ENCODE measurements at regions not wholly inside any gene's neighbourhood (a gene's known extent, or its start where the extent isn't known, plus 50 kb on each side); places are given as distances from the start of the nearest gene placed in this dataset.

- Histone ChIP-seq H2BK12ac (ENCODE audit: low read depth, low read length) (no peak overlapping the region), H4K20me1 (replicated peaks in 1 of 2; ENCODE audit: control insufficient read depth in 1 of 2, insufficient read depth in 2 of 2, low read length in 2 of 2) (no peaks in the 10 kb centered on the region), H3K4me1 (replicated peaks in 1 of 4; ENCODE audit: control insufficient read depth in 3 of 4, insufficient read depth in 4 of 4, low read length in 3 of 4) (peaks cover 0 to 4% (median 0%) of the 10 kb centered on the region in 4 experiments; a peak in 1 of 7 replicates), H2AK5ac (ENCODE audit: low read depth, low read length) (no peak overlapping the region), H3K18ac (ENCODE audit: extremely low read depth, low read length) (no peak overlapping the region), H3K9ac (replicated peaks in 1 of 4; ENCODE audit: extremely low read depth in 1 of 4, low read depth in 3 of 4, low read length in 3 of 4) (no peak overlapping the region), H3K79me1 (ENCODE audit: low read depth, low read length) (no peaks in the 10 kb centered on the region), H4K91ac (replicated peaks; ENCODE audit: insufficient read length, low read length) (no peak overlapping the region), H3K79me2 (ENCODE audit: control insufficient read depth in 1 of 2, insufficient read depth in 2 of 2, low read length in 2 of 2) (no peaks in the 10 kb centered on the region), H3K23me2 (ENCODE audit: low read depth, low read length) (no peaks in the 10 kb centered on the region), H3K27me3 (replicated peaks in 1 of 4; ENCODE audit: control insufficient read depth in 3 of 4, extremely low read depth in 1 of 4, insufficient read depth in 3 of 4, low read length in 3 of 4) (no peaks in the 10 kb centered on the region), H2BK5ac (ENCODE audit: low read depth, low read length) (no peak overlapping the region), H4K5ac (ENCODE audit: insufficient read length, low read depth, low read length) (no peak overlapping the region), H3K36me3 (ENCODE audit: control insufficient read depth in 2 of 4, insufficient read depth in 4 of 4, low read length in 3 of 4) (no peaks in the 10 kb centered on the region), H2BK15ac (ENCODE audit: low read length) (no peak overlapping the region), H3K27ac (ENCODE audit: low read depth, low read length) (no peak overlapping the region), H3K9me3 (ENCODE audit: insufficient read depth in 2 of 2, low read depth in 1 of 2, low read length in 1 of 2) (no peaks in the 10 kb centered on the region), H3K4me3 (ENCODE audit: extremely low read depth in 1 of 4, insufficient read depth in 2 of 4, low read depth in 3 of 4, low read length in 4 of 4) (no peak overlapping the region), H2AFZ (ENCODE audit: low read length) (no peak overlapping the region), H2BK20ac (ENCODE audit: low read length) (no peak overlapping the region), H3K23ac (ENCODE audit: insufficient read length) (no peak overlapping the region), H4K8ac (ENCODE audit: extremely low read depth, insufficient read depth, low read length) (no peak overlapping the region), H3K4me2 (ENCODE audit: insufficient read depth in 1 of 2, low read depth in 2 of 2, low read length in 2 of 2) (no peak overlapping the region), H2BK120ac (replicated peaks; ENCODE audit: low read depth, low read length) (no peak overlapping the region), H3K56ac (replicated peaks; ENCODE audit: insufficient read length, low read depth, low read length) (no peak overlapping the region), H3K14ac (ENCODE audit: insufficient read length) (no peak overlapping the region), H3K4ac (replicated peaks; ENCODE audit: insufficient read length, low read depth, low read length) (no peak overlapping the region)
- WGBS, 2 experiments (ENCODE audit: extremely low coverage in 1 of 2, insufficient coverage in 1 of 2, insufficient read length in 1 of 2, insufficient replicate concordance in 2 of 2, low coverage in 1 of 2, low lambda C conversion rate in 2 of 2, missing lambda C conversion rate in 1 of 2), result 94% methylated on average over 3 of the region's 3 CpGs; no CpG with 5 or more reads in 1 of the 2 experiments
- CTCF ChIA-PET (ENCODE audit: partially characterized antibody), result interaction anchor here (0.6 to 0.9 kb wide), 2 partner anchors 148 to 1758 kb away, joined by 3 read pairs; no protein-coding TSS in a partner anchor
- FAIRE-seq, result no peak
- POLR2A ChIA-PET (ENCODE audit: partially characterized antibody), result no interaction called here
- DNase-seq (ENCODE audit: low read depth in 1 of 2, low spot score in 2 of 2), result no peak
- no peak for TF ChIP-seq HDAC2 (IDR thresholded peaks at IDR 0.05; ENCODE audit: borderline replicate concordance in 1 of 2, low read depth in 2 of 2, low read length in 2 of 2)
- TF ChIP-seq NANOG (IDR thresholded peaks at IDR 0.05; ENCODE audit: insufficient read depth, low read depth, low read length, poor library complexity, severe bottlenecking), result no peak
- TF ChIP-seq TAF7 (optimal IDR thresholded peaks at IDR 0.05; ENCODE audit: borderline replicate concordance, low read depth, low read length), result no peak
- no peak for TF ChIP-seq SP4 (IDR thresholded peaks at IDR 0.05; ENCODE audit: low read length)
- no peak for TF ChIP-seq SIX5 (IDR thresholded peaks at IDR 0.05; ENCODE audit: low read depth, low read length)
- TF ChIP-seq YY1 (IDR thresholded peaks at IDR 0.05; ENCODE audit: low read depth, low read length), result no peak
- no peak for TF ChIP-seq ZNF274 (IDR thresholded peaks at IDR 0.05; ENCODE audit: borderline replicate concordance, extremely low read depth, low read length)
- TF ChIP-seq EGR1 (IDR thresholded peaks at IDR 0.05; ENCODE audit: borderline replicate concordance, low read depth, low read length), result no peak
- no peak for TF ChIP-seq SIRT6 (IDR thresholded peaks at IDR 0.05; ENCODE audit: low read length)
- no peak for TF ChIP-seq EP300 (IDR thresholded peaks at IDR 0.05; ENCODE audit: borderline replicate concordance in 1 of 2, low read depth in 2 of 2, low read length in 2 of 2)
- TF ChIP-seq, protein P1, sequence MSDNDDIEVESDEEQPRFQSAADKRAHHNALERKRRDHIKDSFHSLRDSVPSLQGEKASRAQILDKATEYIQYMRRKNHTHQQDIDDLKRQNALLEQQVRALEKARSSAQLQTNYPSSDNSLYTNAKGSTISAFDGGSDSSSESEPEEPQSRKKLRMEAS (IDR thresholded peaks at IDR 0.05), result no peak
- no peak for TF ChIP-seq ASH2L (IDR thresholded peaks at IDR 0.05; ENCODE audit: low read length)
- TF ChIP-seq POLR2A (IDR thresholded peaks at IDR 0.05; ENCODE audit: control extremely low read depth in 1 of 2, low read depth in 2 of 2, low read length in 2 of 2), result no peak
- TF ChIP-seq POLR2AphosphoS5 (IDR thresholded peaks at IDR 0.05; ENCODE audit: low read depth, low read length), result no peak
- no peak for TF ChIP-seq TCF12 (IDR thresholded peaks at IDR 0.05; ENCODE audit: low read depth, low read length)
- TF ChIP-seq TBP (IDR thresholded peaks at IDR 0.05; ENCODE audit: low read depth, low read length), result no peak
- TF ChIP-seq SP1 (IDR thresholded peaks at IDR 0.05; ENCODE audit: low read depth, low read length), result no peak
These were observed 58.8 kb upstream of the CLNK start for GRCh38 chr4:10743357-10743756.

Measured in H1 (cell line).